Heart left ventricle (tissue), 13 donors: ENCODE measurements at regions not wholly inside any gene's neighbourhood (a gene's known extent, or its start where the extent isn't known, plus 50 kb on each side); places are given as distances from the start of the nearest gene placed in this dataset.

Source experiments
- CTCF ChIP-seq, 12 donors: fragments of 200-600 bp; sonication (generic) in 4 of 12; IDR thresholded peaks; one replicate each; pipeline versions ENCODE4 v1.5.0 to v1.8.0; 2018 to 2022; ENCODE audit warnings: antibody characterized with exemption in 12 of 12, mild to moderate bottlenecking in 5 of 12
- POLR2A ChIP-seq, 2 donors: fragments of 450-650 bp; IDR thresholded peaks; one replicate each; pipeline ENCODE4 v1.6.1; 2017; ENCODE audit warnings: antibody characterized with exemption in 2 of 2, mild to moderate bottlenecking in 2 of 2, moderate library complexity in 2 of 2
- donor health status: ischemic (EF 13 %, LVEDD 7.1; RV severe dilation, severe dysfunction).
- donor health status: DM: no; HTN: yes; CAD: no.
- donor health status: DM: no; HTN: no; CAD: no.
- donor health status: ischemic (EF 25% LVEDD 6.9; RV normal size, moderate dysfunction).
- donor health status: ischemic (EF 25% LVEDD 5.7; RV mildly dilated, moderate dysfunction).
- donor health status: ischemic (EF 35%, LVEDD 5.7; RV mildly dilated, moderate dysfunction).
- donor health status: nonischemic (EF 11% LVEDD 7.7; RV severe dilation, severe dysfunction).
- donor health status: DM: yes; HTN: yes; CAD: no.
- donor health status: PGD.
- donor health status: ischemic (EF 29% LVEDD 5.4; RV normal size, mild dysfunction).
- donor health status: nonischemic (EF 23%, LVEDD 6.1; RV moderate dilation, normal function).

GRCh38 chr7:28314841-28315240, 97.5 kb upstream of the CREB5 start:
- TF ChIP-seq CTCF (IDR thresholded peaks at IDR 0.05) = no peak
- no peak for TF ChIP-seq POLR2A (IDR thresholded peaks at IDR 0.05)
